Femur (tissue), 1 donor: ENCODE measurements at regions not wholly inside any gene's neighbourhood (a gene's known extent, or its start where the extent isn't known, plus 50 kb on each side); places are given as distances from the start of the nearest gene placed in this dataset.

Experiments used
- DNase-seq: peaks from one replicate; pipeline ENCODE4 v3.0.0-alpha.2; 2017

DNA sequence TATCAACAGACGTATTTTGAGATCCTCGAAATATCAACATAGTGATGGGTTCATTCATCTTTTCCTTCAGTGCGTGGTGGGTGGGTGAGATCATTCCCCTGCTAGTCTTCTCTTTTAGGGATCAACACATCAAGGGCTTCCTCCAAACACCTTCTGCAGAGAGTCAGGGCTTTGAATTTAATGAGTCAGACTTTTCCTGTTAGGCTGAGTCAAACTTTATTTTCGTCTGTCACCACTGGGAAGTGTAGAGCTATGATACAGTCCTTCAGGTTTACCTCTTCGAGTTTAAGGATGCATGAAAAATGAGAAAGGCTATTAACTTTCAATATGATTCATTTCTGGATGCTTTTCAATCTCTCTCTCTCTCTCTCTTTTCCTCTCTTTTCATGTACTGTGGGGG, 189.1 kb downstream of the BMP2 start:
- no peak for DNase-seq

GRCh38 chr20:6959900-6960312, 192.4 kb downstream of the BMP2 start:
- no peak for DNase-seq

DNA sequence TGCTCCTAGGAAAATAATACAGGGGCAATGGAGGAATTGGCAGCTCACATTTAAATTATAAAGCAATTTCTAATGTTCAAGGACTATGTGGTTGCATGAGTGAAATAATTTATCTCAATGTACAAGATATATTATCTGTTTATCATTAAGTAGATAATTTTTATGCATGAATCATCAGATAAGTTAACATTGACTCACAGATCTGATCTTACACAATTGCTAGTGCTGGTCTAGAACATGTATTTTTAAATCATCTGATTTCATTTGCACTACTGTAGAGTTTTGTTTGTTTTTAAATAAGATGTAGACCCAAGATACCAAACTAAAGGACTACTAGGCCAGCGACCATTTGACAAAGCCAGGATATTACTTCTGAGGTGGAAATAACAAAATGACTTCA, 199.2 kb downstream of the BMP2 start:
- no peak for DNase-seq

GRCh38 chr20:6974838-6975237, 207.4 kb downstream of the BMP2 start:
- DNase-seq, result no peak

DNA sequence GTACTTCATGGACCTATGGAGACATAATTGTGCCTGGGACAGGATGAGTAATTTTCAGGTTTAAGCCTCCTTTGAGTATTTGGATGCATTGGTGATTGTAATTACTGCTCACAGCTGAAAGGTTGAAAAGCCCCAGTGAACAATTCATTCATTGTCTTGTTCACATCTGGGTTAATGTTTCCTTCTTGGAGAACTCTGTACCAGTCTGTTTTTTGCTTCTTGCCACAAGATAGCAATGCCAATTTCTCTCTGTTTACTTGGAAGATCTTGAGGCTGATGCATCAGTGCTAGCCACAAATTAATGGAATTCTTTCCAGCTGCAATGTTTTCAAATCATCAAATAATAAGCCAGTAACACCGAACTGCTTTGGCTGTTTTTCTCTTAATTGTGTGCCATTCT, 207.8 kb downstream of the BMP2 start:
- no peak for DNase-seq

GRCh38 chr20:6976106-6976900, 208.8 kb downstream of the BMP2 start:
- DNase-seq, result no peak

GRCh38 chr20:6979621-6980020, 212.1 kb downstream of the BMP2 start:
- DNase-seq, result no peak

GRCh38 chr20:6993011-6993410, 225.5 kb downstream of the BMP2 start:
- no peak for DNase-seq

DNA sequence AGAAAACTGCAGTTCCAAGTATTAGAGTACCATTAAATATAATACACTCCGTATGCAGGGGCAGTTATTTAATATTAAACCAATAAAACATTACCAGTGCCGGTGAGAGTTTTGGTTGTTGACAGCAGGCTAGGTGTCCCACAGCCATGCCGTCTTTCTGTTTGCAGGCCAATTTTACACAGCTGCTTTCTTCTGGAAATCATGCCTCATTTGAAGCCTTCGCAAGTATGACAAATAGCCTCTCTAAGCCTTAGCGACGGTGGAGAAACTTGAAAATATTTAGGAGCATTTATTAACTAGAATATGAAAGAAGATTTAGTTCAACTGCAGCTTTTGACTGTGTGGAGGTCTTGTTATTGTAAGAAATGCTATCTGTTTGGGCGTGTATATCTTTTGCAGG, 226.0 kb downstream of the BMP2 start:
- DNase-seq, result no peak

DNA sequence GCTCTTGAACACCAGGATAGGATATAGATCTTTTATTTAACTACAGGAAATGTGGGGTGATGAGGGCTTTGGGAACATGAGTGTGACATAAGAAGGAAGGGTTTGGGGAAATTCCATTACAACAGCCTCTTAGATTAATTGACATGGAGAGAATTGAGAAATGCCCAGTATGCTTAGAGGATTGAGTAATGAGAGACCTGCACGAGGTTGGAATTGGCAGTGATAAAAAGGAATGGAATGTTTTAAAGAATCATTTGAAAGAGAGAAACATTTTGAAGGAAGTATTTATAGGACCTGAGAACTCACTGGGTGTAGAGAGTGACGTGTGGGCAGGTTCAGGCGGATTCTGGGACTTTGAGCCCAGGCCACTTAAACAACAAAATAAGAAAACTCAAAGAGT, 227.0 kb downstream of the BMP2 start:
- DNase-seq, result no peak

GRCh38 chr20:6998909-6999308, 231.4 kb downstream of the BMP2 start:
- DNase-seq, result no peak

DNA sequence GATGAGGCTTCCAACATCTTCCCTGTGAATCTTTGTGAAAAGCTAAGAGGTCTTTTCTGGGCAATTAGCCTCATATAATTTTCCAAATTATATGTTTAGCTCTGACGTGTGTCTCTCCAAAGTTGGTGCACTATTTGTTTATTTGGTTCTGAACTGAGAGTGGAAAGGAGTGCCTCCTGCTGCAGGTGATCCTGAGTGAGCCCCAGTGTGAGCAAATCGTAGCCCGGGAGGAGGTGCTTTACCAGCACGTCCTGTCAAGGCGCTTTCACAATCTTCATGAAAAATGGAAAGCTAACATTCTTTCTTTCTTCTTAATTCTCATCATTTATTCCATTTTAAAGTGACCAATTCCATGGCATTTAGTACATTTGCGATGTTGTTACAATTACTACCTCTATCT, 231.9 kb downstream of the BMP2 start:
- no peak for DNase-seq

DNA sequence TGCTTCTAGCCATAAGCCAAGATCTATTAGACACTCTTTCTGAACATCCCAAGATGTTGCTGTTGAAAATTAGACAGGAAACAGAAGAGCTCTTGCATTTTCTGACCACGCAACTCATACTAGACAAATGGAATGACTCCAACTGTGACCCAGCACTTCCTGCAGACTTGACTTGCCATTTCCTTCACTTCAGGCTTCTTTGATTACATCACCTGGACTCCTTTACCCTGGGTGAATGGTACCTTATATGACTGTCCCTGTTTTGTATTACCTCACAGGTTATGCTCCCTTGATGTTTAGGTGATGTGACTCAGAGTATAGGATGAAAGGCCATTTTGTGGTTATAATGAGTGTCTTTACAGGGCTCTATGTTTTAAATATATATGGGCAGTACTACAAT, 236.1 kb downstream of the BMP2 start:
- no peak for DNase-seq

DNA sequence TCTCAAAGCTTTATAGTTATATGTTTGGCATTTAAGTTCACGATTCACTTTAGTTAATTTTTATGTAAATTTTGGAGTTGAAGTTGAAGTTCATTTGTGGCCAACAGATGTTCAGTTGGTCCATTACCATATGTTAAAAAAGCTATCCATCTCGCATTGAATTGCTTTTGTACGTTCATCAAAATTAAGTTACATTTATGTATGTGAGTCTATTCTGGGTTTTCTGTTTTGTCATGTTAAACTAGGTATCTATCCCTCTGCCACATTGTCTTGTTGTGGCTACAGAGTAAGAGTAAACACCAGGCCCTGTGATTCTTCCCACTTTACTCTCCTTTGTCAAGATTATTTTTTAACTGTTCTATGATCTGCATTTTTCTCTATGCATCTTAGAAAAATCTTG, 237.3 kb downstream of the BMP2 start:
- no peak for DNase-seq

- no peak for DNase-seq
These were observed 243.0 kb downstream of the BMP2 start for GRCh38 chr20:7010527-7010926.

GRCh38 chr20:7015257-7015656, 247.8 kb downstream of the BMP2 start:
- DNase-seq, result no peak

DNA sequence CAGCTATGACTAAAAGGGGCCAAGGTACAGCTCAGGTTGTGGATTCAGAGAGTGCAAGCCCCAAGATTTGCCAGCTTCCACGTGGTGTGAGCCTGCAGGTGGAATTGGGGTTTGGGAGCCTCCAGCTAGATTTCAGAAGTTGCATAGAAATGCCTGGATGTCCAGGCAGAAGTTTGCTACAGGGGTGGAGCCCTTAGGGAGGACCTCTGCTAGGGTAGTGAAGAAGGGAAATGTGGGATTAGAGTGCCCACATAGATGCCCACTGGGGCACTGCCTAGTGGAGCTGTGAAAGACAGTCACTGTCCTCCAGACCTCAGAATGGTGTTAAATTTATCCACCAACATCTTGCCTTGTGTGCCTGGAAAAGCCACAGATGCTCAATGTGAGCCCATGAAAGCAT, 255.1 kb downstream of the BMP2 start:
- no peak for DNase-seq

DNA sequence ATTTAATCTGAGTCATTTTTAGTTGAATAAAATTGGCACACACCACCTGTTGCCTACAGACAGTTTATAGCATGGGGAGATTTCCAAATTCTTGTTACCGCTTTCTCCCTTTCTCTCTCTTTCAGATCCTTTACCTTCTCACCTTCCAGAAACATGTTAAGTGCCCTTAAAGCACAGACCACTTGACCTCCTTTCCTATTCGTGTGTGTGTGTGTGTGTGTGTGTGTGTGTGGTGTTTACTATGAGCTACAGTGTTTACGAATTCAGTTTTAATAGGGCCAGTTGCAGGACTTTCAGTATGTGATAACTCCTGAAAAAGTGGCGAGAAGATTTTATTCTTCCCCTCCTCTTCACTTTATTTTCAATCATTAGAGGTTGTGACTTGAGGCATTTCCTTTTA, 258.1 kb downstream of the BMP2 start:
- DNase-seq, result no peak

GRCh38 chr20:7029019-7029418, 261.5 kb downstream of the BMP2 start:
- no peak for DNase-seq

- DNase-seq, result no peak
These were observed 263.7 kb downstream of the BMP2 start for GRCh38 chr20:7031222-7031621.

- no peak for DNase-seq
These were observed 270.5 kb downstream of the BMP2 start for GRCh38 chr20:7038029-7038428.

- no peak for DNase-seq
These were observed 290.1 kb downstream of the BMP2 start for GRCh38 chr20:7057611-7058010.

- DNase-seq, result no peak
These were observed 311.3 kb downstream of the BMP2 start for GRCh38 chr20:7078804-7079203.

- DNase-seq, result no peak
These were observed 313.0 kb downstream of the BMP2 start for GRCh38 chr20:7080472-7080871.

DNA sequence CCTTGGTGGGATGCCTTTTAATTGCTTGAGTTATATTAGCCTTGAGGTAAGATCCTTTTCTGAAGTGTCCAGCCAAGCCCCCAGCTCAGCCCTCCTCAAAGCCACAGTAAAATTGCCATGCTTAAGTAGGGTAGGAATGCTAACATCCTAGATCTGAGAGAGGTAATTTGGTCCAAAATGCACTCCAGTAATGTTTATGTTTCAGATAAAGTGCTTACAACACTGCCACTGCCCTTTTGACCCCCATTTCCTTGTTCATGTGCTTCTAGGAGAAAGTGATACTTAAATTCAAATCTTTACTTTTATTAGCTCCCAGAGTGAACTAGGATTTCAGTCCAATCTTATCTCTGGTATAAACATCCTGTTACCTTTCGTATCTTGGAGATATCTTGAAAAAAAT, 318.0 kb downstream of the BMP2 start:
- no peak for DNase-seq
